ENCODE measurements at regions not wholly inside any gene's neighbourhood (a gene's known extent, or its start where the extent isn't known, plus 50 kb on each side); places are given as distances from the start of the nearest gene placed in this dataset.
A peak's percentile ranks its signal among the peaks of the same experiment; 100 is the strongest.
"Not testable (repeated sequence)": the region's sequence is repeated elsewhere in the genome, so short reads cannot be mapped to it uniquely, and the experiment has no call there.

DNA sequence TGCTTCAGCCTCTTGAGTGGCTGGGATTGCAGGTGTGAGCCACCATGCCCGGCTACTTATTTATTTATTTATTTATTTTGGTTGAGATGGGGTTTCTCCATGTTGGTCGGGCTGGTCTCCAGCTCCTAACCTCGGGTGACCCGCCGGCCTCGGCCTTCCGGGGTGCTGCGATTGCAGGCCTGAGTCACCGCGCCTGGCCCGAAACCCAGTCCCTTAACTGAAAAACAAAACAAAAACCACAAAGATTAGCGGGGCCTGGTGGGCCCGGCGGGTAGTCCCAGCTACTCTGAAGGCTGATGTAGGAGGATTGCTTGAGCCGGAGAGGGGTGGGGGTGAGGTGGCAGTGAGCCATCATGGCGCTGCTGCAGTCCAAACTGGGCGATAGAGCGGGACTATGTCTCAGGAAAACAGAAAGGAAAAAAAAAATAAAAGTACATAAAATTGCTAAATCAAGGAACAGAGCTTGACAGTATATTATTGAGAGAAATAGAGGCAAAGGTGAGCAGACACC is 75.6 kb upstream of the NIPA1 start:
- 93 to 96% methylated on average over 16 to 18 of the region's 18 CpGs for WGBS, 2 donors

DNA sequence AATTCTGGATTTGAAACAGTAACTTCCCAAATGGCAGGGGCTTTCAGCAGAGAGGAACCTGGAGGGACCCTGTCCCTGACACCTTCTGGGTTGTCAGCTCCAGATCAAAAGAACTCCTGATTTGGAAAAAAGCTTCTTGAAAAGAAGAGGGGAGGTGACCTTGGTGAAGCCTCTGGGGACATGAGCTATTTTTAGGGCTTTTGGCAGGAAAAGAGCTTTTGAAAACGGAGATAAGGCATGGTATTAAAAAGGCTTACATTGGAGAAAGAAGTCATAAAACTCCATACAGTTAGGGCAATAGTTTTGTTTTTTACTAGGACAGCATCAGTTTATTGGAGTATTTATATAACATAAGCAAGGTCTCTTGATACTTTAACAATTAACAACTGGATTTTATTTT is 72.5 kb upstream of the NIPA1 start:
- not testable (repeated sequence) for ATAC-seq (ENCODE audit: low FRiP score in 2 of 2); H3K4me1 ChIP-seq; DNase-seq; H3K27me3 ChIP-seq; H3K36me3 ChIP-seq; H3K9me3 ChIP-seq; H3K27ac ChIP-seq
- H3K4me3 ChIP-seq, result peak overlapping the region in 1 of 4 donors; percentile 44
- WGBS, 2 donors, result 0% methylated on average over 1 of the region's 1 CpG

More for the DNA sequence above, 75.6 kb upstream of the NIPA1 start:
- H3K27ac ChIP-seq; H3K9me3 ChIP-seq; H3K36me3 ChIP-seq; H3K27me3 ChIP-seq; H3K4me1 ChIP-seq; H3K4me3 ChIP-seq; ATAC-seq (ENCODE audit: low FRiP score in 2 of 2): not testable (repeated sequence)
- DNase-seq, result peak in 1 of 2 donors; percentile 66

DNA sequence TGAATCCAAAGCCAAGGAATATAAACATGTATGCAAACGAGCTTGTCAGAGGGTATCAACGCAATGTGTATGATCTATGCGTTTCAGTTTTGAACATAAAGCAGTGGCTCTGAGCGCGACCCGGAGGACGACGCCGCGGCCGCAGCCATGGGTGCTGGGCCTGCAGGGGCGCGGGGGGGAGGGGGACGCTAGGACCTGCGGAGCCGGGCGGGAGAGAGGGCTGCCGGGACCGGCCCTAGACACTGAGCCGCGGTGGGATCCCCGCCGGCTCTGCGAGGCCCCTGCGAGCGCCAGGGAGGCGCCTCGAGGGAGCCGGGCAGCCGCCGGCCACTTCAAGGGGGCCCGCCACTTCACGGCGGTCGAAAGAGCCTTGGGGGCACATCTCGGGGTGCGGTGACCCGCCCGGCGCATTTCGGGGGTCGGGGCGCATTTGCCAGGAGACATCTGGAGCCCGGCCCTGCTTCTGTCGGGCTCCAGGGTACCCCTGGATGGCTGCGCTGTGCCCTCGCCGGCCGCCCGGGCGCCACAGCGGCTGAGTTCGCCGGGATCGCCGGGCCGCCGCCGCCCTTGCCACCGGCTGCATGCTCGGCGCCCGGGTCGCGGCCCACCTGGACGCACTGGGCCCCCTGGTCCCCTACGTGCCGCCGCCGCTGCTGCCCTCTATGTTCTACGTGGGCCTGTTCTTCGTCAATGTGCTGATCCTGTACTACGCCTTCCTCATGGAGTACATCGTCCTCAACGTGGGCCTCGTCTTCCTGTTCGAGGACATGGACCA is 71.9 kb upstream of the NIPA1 start:
- H3K9me3 ChIP-seq, H3K36me3 ChIP-seq, H3K4me1 ChIP-seq, H3K27ac ChIP-seq, H3K27me3 ChIP-seq: not testable (repeated sequence)
- peak overlapping the region in 3 of 4 donors; percentile 32 to 44 (median 33) for H3K4me3 ChIP-seq
- DNase-seq, result peak in 1 of 2 donors; percentile 78
- WGBS, 2 donors, result 7 to 11% methylated on average over 13 to 20 of the region's 77 CpGs
- ATAC-seq (ENCODE audit: low FRiP score in 2 of 2), result peak; percentile 11 to 55

DNA sequence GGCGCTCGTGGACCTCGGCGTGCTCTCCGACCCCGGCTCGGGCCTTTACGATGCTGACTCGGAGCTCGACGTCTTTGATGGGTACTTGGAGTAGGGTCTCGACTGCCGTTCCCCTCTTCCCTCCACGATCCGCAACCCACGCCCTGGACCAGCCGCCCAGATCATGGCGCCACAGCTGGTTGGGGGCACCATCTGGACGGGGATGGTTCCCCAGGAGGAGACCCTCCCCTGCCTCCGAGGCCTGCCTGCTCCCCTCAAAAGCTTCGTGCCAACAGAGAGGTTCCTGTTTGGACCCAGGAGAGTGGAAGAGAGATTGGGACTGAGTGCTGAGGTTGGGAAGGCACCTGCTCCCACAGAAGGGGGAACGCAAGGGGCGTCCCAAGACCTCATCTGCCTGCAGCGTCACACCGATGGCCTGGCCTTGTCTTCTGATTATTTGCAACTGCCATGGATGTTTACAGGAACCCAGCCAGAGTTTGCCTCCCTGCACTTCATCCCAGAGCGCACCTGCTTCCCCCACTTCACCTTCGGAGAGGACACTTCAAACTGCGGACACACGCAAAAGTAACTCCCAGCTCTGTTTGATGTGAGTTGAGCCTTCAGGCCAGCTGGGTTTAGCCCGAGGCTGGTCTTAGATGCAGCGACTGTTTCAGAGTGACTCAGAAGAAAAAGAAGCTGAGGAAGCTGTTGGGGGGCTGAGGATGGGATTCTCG is 71.2 kb upstream of the NIPA1 start:
- H3K9me3 ChIP-seq, H3K36me3 ChIP-seq, H3K27me3 ChIP-seq, H3K4me1 ChIP-seq: not testable (repeated sequence)
- Histone ChIP-seq H3K27ac (peak overlapping the region in 1 of 4 donors; percentile 58), H3K4me3 (peak overlapping the region in 3 of 4 donors; percentile 14 to 33 (median 17))
- ATAC-seq (ENCODE audit: low FRiP score in 2 of 2) (peak; percentile 45 to 57), DNase-seq (peak; percentile 27 to 42)
- peak in 1 of 4 donors; percentile 25 for TF ChIP-seq POLR2A (IDR thresholded peaks at IDR 0.05)
- 36 to 49% methylated on average over 6 to 21 of the region's 32 CpGs for WGBS, 2 donors

DNA sequence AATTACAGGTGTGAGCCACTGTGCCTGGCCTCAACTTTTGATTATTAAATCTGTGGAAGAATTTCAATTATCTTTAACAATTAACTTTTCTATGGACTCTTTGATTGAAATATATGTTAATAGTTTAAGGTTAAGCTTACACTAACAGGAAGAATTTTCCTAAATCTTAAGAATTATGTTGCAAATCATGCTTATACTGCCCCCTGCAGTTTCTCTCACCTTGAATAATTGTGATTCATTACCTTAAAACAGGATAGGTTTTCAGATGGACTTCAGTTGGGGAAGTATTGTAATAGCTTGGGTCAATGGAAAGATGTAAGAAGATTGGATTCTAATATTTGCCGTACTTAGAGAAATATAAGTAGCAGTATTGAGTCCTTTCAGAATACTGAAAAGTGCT is 66.5 kb upstream of the NIPA1 start:
- not testable (repeated sequence) for H3K4me3 ChIP-seq; H3K27ac ChIP-seq; H3K27me3 ChIP-seq; ATAC-seq (ENCODE audit: low FRiP score in 2 of 2); H3K4me1 ChIP-seq; H3K9me3 ChIP-seq; DNase-seq; H3K36me3 ChIP-seq
- WGBS, 2 donors, result 71 to 88% methylated on average over 1 of the region's 1 CpG

DNA sequence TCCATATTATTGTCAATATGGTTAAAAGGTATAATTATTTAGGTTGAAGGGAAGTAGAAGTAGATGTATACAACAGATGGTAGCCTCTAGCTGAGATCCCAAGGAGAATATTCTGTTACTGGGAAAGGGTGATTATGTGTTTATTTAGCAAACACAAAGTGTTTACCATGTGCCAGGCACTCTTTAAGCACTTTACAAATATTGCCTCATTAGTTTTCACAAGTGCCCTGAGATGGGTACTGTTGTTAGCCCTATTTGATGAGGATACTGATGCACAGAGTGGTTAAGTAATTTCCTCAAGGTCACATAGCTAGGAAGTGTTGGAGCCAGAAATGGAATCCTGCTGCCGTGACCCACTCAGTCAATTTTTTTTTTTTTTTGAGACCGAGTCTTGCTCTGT is 60.3 kb upstream of the NIPA1 start:
- not testable (repeated sequence) for H3K4me1 ChIP-seq; H3K27me3 ChIP-seq; H3K9me3 ChIP-seq; ATAC-seq (ENCODE audit: low FRiP score in 2 of 2); H3K36me3 ChIP-seq; H3K4me3 ChIP-seq; H3K27ac ChIP-seq; DNase-seq
- WGBS, 2 donors, result 80% methylated on average over 1 of the region's 2 CpGs; no CpG with 5 or more reads in 1 of the 2 donors

DNA sequence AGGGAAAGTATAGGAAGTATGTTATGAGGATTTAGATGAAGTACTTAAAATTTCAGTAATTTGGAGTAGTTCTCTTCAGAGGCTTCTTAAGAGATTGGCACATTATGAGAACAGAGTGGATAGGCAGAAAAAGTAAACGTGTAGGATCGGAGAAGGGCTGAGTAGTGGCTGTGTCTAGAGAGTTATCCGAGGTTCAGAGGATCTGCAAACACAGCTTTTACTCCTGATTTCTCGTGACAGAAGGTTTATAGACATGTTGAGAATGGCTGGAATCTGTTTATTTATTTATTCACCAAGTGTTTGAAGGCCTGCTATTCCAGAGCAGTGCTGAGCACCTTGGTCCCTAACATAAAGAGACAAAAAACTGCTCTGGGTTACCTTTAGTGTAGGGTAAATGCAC is 51.4 kb upstream of the NIPA1 start:
- ATAC-seq (ENCODE audit: low FRiP score in 2 of 2); DNase-seq; H3K27ac ChIP-seq; H3K9me3 ChIP-seq; H3K36me3 ChIP-seq; H3K4me3 ChIP-seq; H3K4me1 ChIP-seq; H3K27me3 ChIP-seq: not testable (repeated sequence)
- 35 to 69% methylated on average over 4 of the region's 4 CpGs for WGBS, 2 donors

DNA sequence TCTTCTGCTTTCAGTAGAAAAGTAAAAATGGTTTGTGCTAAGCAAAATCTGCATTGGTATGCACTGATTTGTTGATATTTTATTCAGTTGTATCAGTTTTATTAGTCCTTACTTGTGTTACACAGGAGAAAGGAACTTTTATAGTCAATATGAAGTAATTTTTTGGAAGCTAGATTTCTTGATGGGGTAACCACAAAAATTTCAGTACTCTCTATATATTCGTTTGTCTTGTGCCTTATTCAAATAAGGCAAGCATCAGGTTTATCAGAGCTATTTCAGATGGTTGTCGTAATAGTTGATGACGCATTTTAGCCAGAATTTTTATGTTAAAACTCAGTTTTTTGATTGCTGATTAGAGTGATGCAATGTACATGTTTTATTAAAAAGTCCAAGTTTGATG is 50.7 kb upstream of the NIPA1 start:
- DNase-seq (no peak), ATAC-seq (ENCODE audit: low FRiP score in 2 of 2) (no peak)
- no peak overlapping the region for H3K4me3 ChIP-seq
- WGBS, 2 donors, result 77 to 93% methylated on average over 3 of the region's 3 CpGs
- TF ChIP-seq POLR2AphosphoS5 (IDR thresholded peaks at IDR 0.05), result no peak
- TF ChIP-seq, protein P1, sequence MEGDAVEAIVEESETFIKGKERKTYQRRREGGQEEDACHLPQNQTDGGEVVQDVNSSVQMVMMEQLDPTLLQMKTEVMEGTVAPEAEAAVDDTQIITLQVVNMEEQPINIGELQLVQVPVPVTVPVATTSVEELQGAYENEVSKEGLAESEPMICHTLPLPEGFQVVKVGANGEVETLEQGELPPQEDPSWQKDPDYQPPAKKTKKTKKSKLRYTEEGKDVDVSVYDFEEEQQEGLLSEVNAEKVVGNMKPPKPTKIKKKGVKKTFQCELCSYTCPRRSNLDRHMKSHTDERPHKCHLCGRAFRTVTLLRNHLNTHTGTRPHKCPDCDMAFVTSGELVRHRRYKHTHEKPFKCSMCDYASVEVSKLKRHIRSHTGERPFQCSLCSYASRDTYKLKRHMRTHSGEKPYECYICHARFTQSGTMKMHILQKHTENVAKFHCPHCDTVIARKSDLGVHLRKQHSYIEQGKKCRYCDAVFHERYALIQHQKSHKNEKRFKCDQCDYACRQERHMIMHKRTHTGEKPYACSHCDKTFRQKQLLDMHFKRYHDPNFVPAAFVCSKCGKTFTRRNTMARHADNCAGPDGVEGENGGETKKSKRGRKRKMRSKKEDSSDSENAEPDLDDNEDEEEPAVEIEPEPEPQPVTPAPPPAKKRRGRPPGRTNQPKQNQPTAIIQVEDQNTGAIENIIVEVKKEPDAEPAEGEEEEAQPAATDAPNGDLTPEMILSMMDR (IDR thresholded peaks at IDR 0.05), result no peak
- H3K36me3 ChIP-seq, result no peaks in the 10 kb centered on the region
- no peak overlapping the region for H3K27ac ChIP-seq
- no peaks in the 10 kb centered on the region for H3K4me1 ChIP-seq
- H3K27me3 ChIP-seq, result no peaks in the 10 kb centered on the region
- H3K9me3 ChIP-seq, result no peaks in the 10 kb centered on the region

DNA sequence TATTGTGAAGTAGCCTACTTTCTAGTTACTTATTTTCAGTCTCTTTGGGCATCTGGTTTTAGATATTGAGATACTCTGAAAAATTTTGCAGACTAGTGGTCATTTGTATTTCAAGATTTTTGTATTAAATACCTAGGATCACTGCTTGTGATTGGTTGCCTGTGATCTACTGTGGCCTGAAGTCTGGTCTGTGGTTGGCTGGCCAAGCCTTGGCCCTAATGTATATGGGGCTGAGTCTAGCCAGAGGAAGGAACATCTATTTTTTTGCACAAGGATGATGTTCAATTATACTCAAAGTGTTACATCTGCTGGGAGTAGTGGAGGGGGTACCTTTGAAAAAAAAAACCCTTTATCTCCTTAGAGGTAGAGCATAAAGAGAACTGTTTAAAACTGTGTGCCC is 50.2 kb upstream of the NIPA1 start:
- H3K4me3 ChIP-seq; H3K36me3 ChIP-seq; H3K27ac ChIP-seq; H3K27me3 ChIP-seq; H3K9me3 ChIP-seq; H3K4me1 ChIP-seq; DNase-seq; ATAC-seq (ENCODE audit: low FRiP score in 2 of 2): not testable (repeated sequence)

All from upper lobe of left lung (tissue), 6 donors.